Forelimb muscle (tissue), 1 donor: ENCODE measurements at regions not wholly inside any gene's neighbourhood (a gene's known extent, or its start where the extent isn't known, plus 50 kb on each side); places are given as distances from the start of the nearest gene placed in this dataset.
"Not testable (repeated sequence)": the region's sequence is repeated elsewhere in the genome, so short reads cannot be mapped to it uniquely, and the experiment has no call there.

Experiments
- DNase-seq: peaks from one replicate; pipeline ENCODE4 v3.0.0-alpha.2; 2013; ENCODE audit warnings: low read depth

- DNase-seq, result no peak
Observed at GRCh38 chr4:152193059-152193458, 342.8 kb downstream of the FBXW7 start.

- DNase-seq, result no peak
Observed at GRCh38 chr4:152190907-152191306, 345.0 kb downstream of the FBXW7 start.

- DNase-seq, result no peak
Observed at GRCh38 chr4:152189451-152190179, 346.3 kb downstream of the FBXW7 start.

GRCh38 chr4:152188801-152189200 lies 347.1 kb downstream of the FBXW7 start:
- no peak for DNase-seq

- DNase-seq, result no peak
Observed at GRCh38 chr4:152187693-152188092, 348.2 kb downstream of the FBXW7 start.

GRCh38 chr4:152185786-152186550 lies 349.9 kb downstream of the FBXW7 start:
- no peak for DNase-seq

GRCh38 chr4:152181150-152181549 lies 354.7 kb downstream of the FBXW7 start:
- no peak for DNase-seq

- no peak for DNase-seq
Observed at GRCh38 chr4:152180369-152180768, 355.5 kb downstream of the FBXW7 start.

- not testable (repeated sequence) for DNase-seq
Observed at GRCh38 chr4:152177538-152177937, 358.4 kb downstream of the FBXW7 start.

GRCh38 chr4:152176627-152177214 lies 359.2 kb downstream of the FBXW7 start:
- no peak for DNase-seq

GRCh38 chr4:152175586-152175985 lies 360.3 kb downstream of the FBXW7 start:
- no peak for DNase-seq

- no peak for DNase-seq
Observed at GRCh38 chr4:152172146-152172545, 363.7 kb downstream of the FBXW7 start.

- no peak for DNase-seq
Observed at GRCh38 chr4:152171556-152171955, 364.3 kb downstream of the FBXW7 start.

GRCh38 chr4:152169683-152170082 lies 366.2 kb downstream of the FBXW7 start:
- DNase-seq, result no peak

GRCh38 chr4:152168987-152169616 lies 366.8 kb downstream of the FBXW7 start:
- DNase-seq, result no peak

- DNase-seq, result no peak
Observed at GRCh38 chr4:152166567-152166966, 369.3 kb downstream of the FBXW7 start.

GRCh38 chr4:152165846-152166245 lies 370.0 kb downstream of the FBXW7 start:
- no peak for DNase-seq

- no peak for DNase-seq
Observed at GRCh38 chr4:152165146-152165545, 370.7 kb downstream of the FBXW7 start.

GRCh38 chr4:152164561-152164960 lies 371.3 kb downstream of the FBXW7 start:
- DNase-seq, result no peak

- DNase-seq, result no peak
Observed at GRCh38 chr4:152162331-152162697, 373.6 kb downstream of the FBXW7 start.

GRCh38 chr4:152161676-152162330 lies 374.1 kb downstream of the FBXW7 start:
- DNase-seq, result no peak
